Heart left ventricle (tissue), 13 donors: ENCODE measurements at regions not wholly inside any gene's neighbourhood (a gene's known extent, or its start where the extent isn't known, plus 50 kb on each side); places are given as distances from the start of the nearest gene placed in this dataset.

ENCODE experiments used
- CTCF ChIP-seq, 12 donors: fragments of 200-600 bp; sonication (generic) in 4 of 12; IDR thresholded peaks; one replicate each; pipeline versions ENCODE4 v1.5.0 to v1.8.0; 2018 to 2022; ENCODE audit warnings: antibody characterized with exemption in 12 of 12, mild to moderate bottlenecking in 5 of 12
- POLR2A ChIP-seq, 2 donors: fragments of 450-650 bp; IDR thresholded peaks; one replicate each; pipeline ENCODE4 v1.6.1; 2017; ENCODE audit warnings: antibody characterized with exemption in 2 of 2, mild to moderate bottlenecking in 2 of 2, moderate library complexity in 2 of 2
- donor health status: ischemic (EF 13 %, LVEDD 7.1; RV severe dilation, severe dysfunction).
- donor health status: DM: no; HTN: yes; CAD: no.
- donor health status: DM: no; HTN: no; CAD: no.
- donor health status: ischemic (EF 25% LVEDD 6.9; RV normal size, moderate dysfunction).
- donor health status: ischemic (EF 25% LVEDD 5.7; RV mildly dilated, moderate dysfunction).
- donor health status: ischemic (EF 35%, LVEDD 5.7; RV mildly dilated, moderate dysfunction).
- donor health status: nonischemic (EF 11% LVEDD 7.7; RV severe dilation, severe dysfunction).
- donor health status: DM: yes; HTN: yes; CAD: no.
- donor health status: PGD.
- donor health status: ischemic (EF 29% LVEDD 5.4; RV normal size, mild dysfunction).
- donor health status: nonischemic (EF 23%, LVEDD 6.1; RV moderate dilation, normal function).

GRCh38 chr3:94280958-94281357, 218.1 kb downstream of the NSUN3 start:
- TF ChIP-seq POLR2A (IDR thresholded peaks at IDR 0.05) (no peak), CTCF (IDR thresholded peaks at IDR 0.05) (no peak)
